HCT116 (cell line): ENCODE measurements at regions not wholly inside any gene's neighbourhood (a gene's known extent, or its start where the extent isn't known, plus 50 kb on each side); places are given as distances from the start of the nearest gene placed in this dataset.

Source experiments
- ATAC-seq: fragments of 200-7000 bp; cut with Tn5 transposase; 2 replicates; pipeline ENCODE4 v1.9.1; 2020; ENCODE audit warnings: mild to moderate bottlenecking, moderate library complexity
- BruUV-seq: library from RNA; stranded (reverse); fragments of 400-500 nt; replicated peaks from 2 replicates; lab custom pipeline; 2021; lab: Mats Ljungman, UMichigan
- CTCF ChIA-PET: fragments of 300-600 bp; sonication (Branson Sonifier 250); formaldehyde crosslinking; loops from one replicate; lab custom pipeline; 2021; ENCODE audit warnings: antibody characterized with exemption; lab: Charles Lee
- POLR2A ChIA-PET: fragments of 300-600, 350-600 bp; sonication (Branson Sonifier 250); formaldehyde crosslinking; loops from one replicate; lab custom pipeline; 2021; ENCODE audit warnings: antibody characterized with exemption; lab: Charles Lee
- RAD21 ChIA-PET, 2 experiments: fragments of 300-600 bp; sonication (Branson Sonifier 250); formaldehyde crosslinking; loops; one replicate each; lab custom pipeline; 2023; ENCODE audit warnings: low total read pairs in 2 of 2; ENCODE audit not compliant: uncharacterized antibody in 2 of 2, unreplicated experiment in 2 of 2, low non-redundant PET in 1 of 2; lab: Charles Lee
- DNase-seq: peaks from one replicate; pipeline ENCODE4 v3.0.0-alpha.2; 2010; ENCODE audit warnings: low read depth, low spot score
- H2AFZ ChIP-seq: fragments of 200-600 bp; shearing (Covaris generic), sonication (generic); 2 replicates; pipeline ENCODE4 v1.6.1; 2017; ENCODE audit warnings: low read depth, mixed run types, mixed read lengths, antibody characterized with exemption, low read length; ENCODE audit not compliant: poor library complexity, severe bottlenecking
- H3K27ac ChIP-seq: 2 replicates; pipeline ENCODE4 v1.5.1; 2012; ENCODE audit warnings: low read depth, low read length
- H3K27me3 ChIP-seq: fragments of 200-600 bp; sonication (generic); 2 replicates; pipeline ENCODE4 v1.6.1; 2016; ENCODE audit warnings: mixed run types, low read length, mixed read lengths; ENCODE audit not compliant: insufficient read depth
- H3K36me3 ChIP-seq, 2 experiments: fragments of 200-500 bp in 1 of 2; fragments of 200-600 bp in 1 of 2; sonication (Bioruptor generic) in 1 of 2; sonication (generic) in 1 of 2; 2 replicates each; pipeline versions ENCODE4 v1.5.1 to v1.6.1; 2014 to 2016; ENCODE audit warnings: low read length in 2 of 2, inconsistent platforms in 1 of 2, mixed read lengths in 1 of 2, mixed run types in 1 of 2; ENCODE audit not compliant: insufficient read depth in 2 of 2, control insufficient read depth in 1 of 2
- H3K4me1 ChIP-seq, 2 experiments: fragments of 200-600 bp in 1 of 2; sonication (generic) in 1 of 2; 2 replicates each; pipeline versions ENCODE4 v1.5.1 to v1.6.1; 2012 to 2017; ENCODE audit warnings: low read length in 2 of 2, inconsistent platforms in 1 of 2, mild to moderate bottlenecking in 1 of 2, mixed read lengths in 1 of 2, mixed run types in 1 of 2, moderate library complexity in 1 of 2; ENCODE audit not compliant: insufficient read depth in 2 of 2, control insufficient read depth in 1 of 2
- H3K4me2 ChIP-seq: fragments of 200-600 bp; sonication (generic); 2 replicates; pipeline ENCODE4 v1.6.1; 2017; ENCODE audit warnings: mixed run types, low read length, mixed read lengths
- H3K4me3 ChIP-seq, 2 experiments: fragments of 200-600 bp in 1 of 2; sonication (generic) in 1 of 2; replicated peaks in 1 of 2; 2 replicates each; pipeline ENCODE4 v1.5.1; 2011 to 2016; ENCODE audit warnings: low read length in 2 of 2, control low read depth in 1 of 2, low read depth in 1 of 2, mild to moderate bottlenecking in 1 of 2, mixed read lengths in 1 of 2, mixed run types in 1 of 2
- H3K79me2 ChIP-seq: fragments of 200-600 bp; sonication (generic); 2 replicates; pipeline ENCODE4 v1.6.1; 2017; ENCODE audit warnings: mild to moderate bottlenecking, mixed run types, low read length, moderate library complexity, mixed read lengths; ENCODE audit not compliant: insufficient read depth
- H3K9ac ChIP-seq: fragments of 200-600 bp; sonication (generic); 2 replicates; pipeline ENCODE4 v1.6.1; 2016; ENCODE audit warnings: low read length, mixed read lengths
- H3K9me2 ChIP-seq: fragments of 200-600 bp; sonication (generic), shearing (Covaris generic); 2 replicates; pipeline ENCODE4 v1.6.1; 2017; ENCODE audit warnings: mixed run types, mild to moderate bottlenecking, moderate library complexity; ENCODE audit not compliant: insufficient read depth
- H3K9me3 ChIP-seq, 2 experiments: fragments of 200-500 bp in 1 of 2; fragments of 200-600 bp in 1 of 2; sonication (Bioruptor generic) in 1 of 2; sonication (generic) in 1 of 2; 2 replicates each; pipeline ENCODE4 v1.6.1; 2014 to 2017; ENCODE audit warnings: low read length in 2 of 2, mixed read lengths in 2 of 2, inconsistent platforms in 1 of 2, low read depth in 1 of 2, mild to moderate bottlenecking in 1 of 2, mixed run types in 1 of 2, moderate library complexity in 1 of 2; ENCODE audit not compliant: control insufficient read depth in 1 of 2, insufficient read depth in 1 of 2
- H4K20me1 ChIP-seq: fragments of 200-600 bp; sonication (generic), shearing (Covaris generic); 2 replicates; pipeline ENCODE4 v1.6.1; 2017; ENCODE audit warnings: mixed run types, mild to moderate bottlenecking, moderate library complexity; ENCODE audit not compliant: insufficient read depth
- CBX3 ChIP-seq: IDR thresholded peaks from 2 replicates; pipeline ENCODE4 v1.6.1; 2012; ENCODE audit warnings: low read depth
- CEBPB ChIP-seq: IDR thresholded peaks from 2 replicates; pipeline ENCODE4 v1.6.1; 2012; ENCODE audit warnings: low read depth
- CTCF ChIP-seq, 3 experiments: fragments of 200-600 bp in 1 of 3; sonication (generic) in 1 of 3; IDR thresholded peaks in 2 of 3; conservative IDR thresholded peaks in 1 of 3; 2 replicates each; pipeline ENCODE4 v1.5.1; 2012 to 2017; ENCODE audit warnings: low read depth in 2 of 3, low read length in 2 of 3, antibody characterized with exemption in 1 of 3, borderline replicate concordance in 1 of 3, control low read depth in 1 of 3, mild to moderate bottlenecking in 1 of 3, mixed read lengths in 1 of 3, mixed run types in 1 of 3, moderate library complexity in 1 of 3; ENCODE audit not compliant: insufficient read depth in 1 of 3
- EGR1 ChIP-seq: IDR thresholded peaks from 2 replicates; pipeline ENCODE4 v1.6.1; 2012; ENCODE audit warnings: low read depth
- ELF1 ChIP-seq: IDR thresholded peaks from 2 replicates; pipeline ENCODE4 v1.6.1; 2012; ENCODE audit warnings: low read depth, borderline replicate concordance
- EZH2 ChIP-seq: fragments of 200-600 bp; sonication (generic); IDR thresholded peaks from 2 replicates; pipeline ENCODE4 v1.6.1; 2017; ENCODE audit warnings: antibody characterized with exemption, mixed run types
- FOSL1 ChIP-seq: IDR thresholded peaks from 2 replicates; pipeline ENCODE4 v1.6.1; 2012; ENCODE audit warnings: low read depth
- JUND ChIP-seq: IDR thresholded peaks from 2 replicates; pipeline ENCODE4 v1.6.1; 2012
- MAX ChIP-seq: IDR thresholded peaks from 2 replicates; pipeline ENCODE4 v1.6.1; 2012
- POLR2A ChIP-seq: IDR thresholded peaks from 2 replicates; pipeline ENCODE4 v1.7.0; 2011; ENCODE audit warnings: borderline replicate concordance; ENCODE audit not compliant: insufficient read depth, insufficient read length; ENCODE audit errors: extremely low read depth
- POLR2AphosphoS5 ChIP-seq: IDR thresholded peaks from 2 replicates; pipeline ENCODE4 v1.6.1; 2011; ENCODE audit warnings: mild to moderate bottlenecking, low read depth, low read length, moderate library complexity
- REST ChIP-seq: IDR thresholded peaks from 2 replicates; pipeline ENCODE4 v1.6.1; 2012; ENCODE audit warnings: low read depth
- SRF ChIP-seq: IDR thresholded peaks from 2 replicates; pipeline ENCODE4 v1.6.1; 2012; ENCODE audit warnings: low read depth
- TCF7L2 ChIP-seq: IDR thresholded peaks from 2 replicates; pipeline ENCODE4 v1.7.0; 2011; ENCODE audit warnings: borderline replicate concordance, inconsistent platforms; ENCODE audit not compliant: insufficient read depth, insufficient read length; ENCODE audit errors: extremely low read depth
- ZNF274 ChIP-seq: fragments of 200-500 bp; sonication (Bioruptor generic); IDR thresholded peaks from 2 replicates; pipeline ENCODE4 v1.6.1; 2014; ENCODE audit warnings: mild to moderate bottlenecking, low read depth, low read length, inconsistent platforms
- intact Hi-C: fragments of 100-400 bp; cut with micrococcal nuclease; formaldehyde crosslinking; loops from 2 replicates; pipeline ENCODE4 v1.10.0; 2022

GRCh38 chr4:63122955-63123354 is 1286.3 kb downstream of the TECRL start:
- Histone ChIP-seq H3K27ac (no peak overlapping the region), H3K4me1 (no peaks in the 10 kb centered on the region), H3K36me3 (no peaks in the 10 kb centered on the region), H3K9me2 (no peaks in the 10 kb centered on the region), H3K79me2 (no peaks in the 10 kb centered on the region), H3K4me2 (no peak overlapping the region), H3K9me3 (peaks cover 0 to 11% of the 10 kb centered on the region in 2 experiments; a peak in 3 of 4 replicates)
- DNase-seq: no peak
- TF ChIP-seq EGR1 (no peak), TCF7L2 (no peak), ZNF274 (no peak), CEBPB (no peak), POLR2A (no peak), MAX (no peak), EZH2 (no peak), FOSL1 (no peak), REST (no peak), SRF (no peak), CTCF (IDR thresholded peaks at IDR 0.05 in 2 of 3, conservative IDR thresholded peaks at IDR 0.05 in 1 of 3; ENCODE audit: borderline replicate concordance in 1 of 3, insufficient read depth in 1 of 3, low read depth in 2 of 3, low read length in 2 of 3) (no peak), POLR2AphosphoS5 (no peak), ELF1 (no peak), JUND (no peak), CBX3 (no peak)
- TF ChIP-seq, all 23 proteins: peak for 0
- Histone ChIP-seq H4K20me1 (no peaks in the 10 kb centered on the region), H3K9ac (no peak overlapping the region), H3K27me3 (no peaks in the 10 kb centered on the region), H3K4me3 (no peak overlapping the region), H2AFZ (no peak overlapping the region)
- ATAC-seq: no peak
- RAD21 ChIA-PET: no interaction called here
- CTCF ChIA-PET: no interaction called here
- no TSS peak for BruUV-seq
- intact Hi-C loops: no loop called here
- POLR2A ChIA-PET: no interaction called here
